Activated CD4-positive, alpha-beta T cell treated with anti-CD3 and anti-CD28 coated beads for 36 hours (primary cell): ENCODE measurements at regions not wholly inside any gene's neighbourhood (a gene's known extent, or its start where the extent isn't known, plus 50 kb on each side); places are given as distances from the start of the nearest gene placed in this dataset.

Experiments
- ATAC-seq: fragments of 200-7000 bp; cut with Tn5 transposase; one replicate; pipeline ENCODE4 v1.10.0; 2021; ENCODE audit warnings: mild to moderate bottlenecking, moderate library complexity
- CTCF ChIA-PET: fragments of 350-600 bp; sonication (Branson Sonifier 250); formaldehyde crosslinking; loops from one replicate; lab custom pipeline; 2021; ENCODE audit warnings: antibody characterized with exemption; lab: Charles Lee
- POLR2A ChIA-PET: fragments of 350-600 bp; sonication (Branson Sonifier 250); formaldehyde crosslinking; loops from one replicate; lab custom pipeline; 2021; ENCODE audit warnings: antibody characterized with exemption, inconsistent platforms; lab: Charles Lee
- DNase-seq: peaks from one replicate; pipeline ENCODE4 v3.0.0-alpha.2; 2020
- H3K27ac Mint-ChIP-seq: one replicate; pipeline ENCODE4 v1.8.0; 2021; ENCODE audit warnings: mixed read lengths
- H3K27me3 Mint-ChIP-seq: one replicate; pipeline ENCODE4 v1.8.0; 2021; ENCODE audit warnings: mixed read lengths
- H3K36me3 Mint-ChIP-seq: one replicate; pipeline ENCODE4 v1.8.0; 2021; ENCODE audit warnings: low read depth, mixed read lengths
- H3K4me1 Mint-ChIP-seq: one replicate; pipeline ENCODE4 v1.8.0; 2021; ENCODE audit warnings: mixed read lengths
- H3K4me3 Mint-ChIP-seq: one replicate; pipeline ENCODE4 v1.8.0; 2021; ENCODE audit warnings: mild to moderate bottlenecking, moderate library complexity, mixed read lengths
- H3K9me3 Mint-ChIP-seq: one replicate; pipeline ENCODE4 v1.8.0; 2021; ENCODE audit warnings: low read depth, mixed read lengths
- intact Hi-C, 2 experiments: fragments of 100-400 bp; cut with DNase I in 1 of 2; cut with micrococcal nuclease in 1 of 2; formaldehyde crosslinking; loops; one replicate each; pipeline versions ENCODE4 v1.14.2 to v1.15.1; 2022 to 2024; cut with DNase I, micrococcal nuclease

- no peak for DNase-seq
- no peak for ATAC-seq
- Mint-ChIP-seq H3K9me3 (no peaks in the 10 kb centered on the region), H3K4me3 (no peak overlapping the region), H3K36me3 (no peaks in the 10 kb centered on the region), H3K4me1 (peaks cover 14% of the 10 kb centered on the region), H3K27me3 (no peaks in the 10 kb centered on the region), H3K27ac (no peak overlapping the region)
- ChIA-PET POLR2A (no interaction called here), CTCF (interaction anchor here (1.1 to 1.5 kb wide), 2 partner anchors 17 to 72 kb away, joined by 3 to 5 read pairs; no protein-coding TSS in a partner anchor)
- intact Hi-C loops, result no loop called here
Measured at GRCh38 chr1:67482733-67483482, 52.7 kb upstream of the SERBP1 start.

- intact Hi-C loops, result no loop called here
- POLR2A ChIA-PET, result no interaction called here
- peak; percentile 29 for DNase-seq
- Mint-ChIP-seq H3K36me3 (no peaks in the 10 kb centered on the region), H3K27ac (no peak overlapping the region), H3K4me1 (peaks cover 5% of the 10 kb centered on the region), H3K27me3 (no peaks in the 10 kb centered on the region), H3K4me3 (no peak overlapping the region), H3K9me3 (no peaks in the 10 kb centered on the region)
- peak; percentile 30 for ATAC-seq
- CTCF ChIA-PET, result interaction anchor here (1.7 kb wide), 1 partner anchor 270 kb away, joined by 6 read pairs; no protein-coding TSS in a partner anchor
Measured at GRCh38 chr1:67484492-67484891, 54.3 kb upstream of the SERBP1 start.

GRCh38 chr1:67485046-67485811, 55.0 kb upstream of the SERBP1 start:
- intact Hi-C loops, result no loop called here
- POLR2A ChIA-PET, result no interaction called here
- ATAC-seq, result no peak
- Mint-ChIP-seq H3K4me1 (peaks cover 5% of the 10 kb centered on the region), H3K36me3 (no peaks in the 10 kb centered on the region), H3K27me3 (no peaks in the 10 kb centered on the region), H3K4me3 (no peak overlapping the region), H3K27ac (no peak overlapping the region), H3K9me3 (no peaks in the 10 kb centered on the region)
- CTCF ChIA-PET, result interaction anchor here (1.5 to 1.7 kb wide), 2 partner anchors 271 to 274 kb away, joined by 5 to 6 read pairs; no protein-coding TSS in a partner anchor
- DNase-seq, result no peak

GRCh38 chr1:67489643-67490042, 59.4 kb upstream of the SERBP1 start:
- intact Hi-C loops, result loop anchor here in 1 of 2 experiments (1.0 kb wide), 1 partner anchor 255 kb away; no protein-coding TSS in a partner anchor
- Mint-ChIP-seq H3K27ac (no peak overlapping the region), H3K4me1 (peaks cover under 1% of the 10 kb centered on the region), H3K27me3 (no peaks in the 10 kb centered on the region), H3K9me3 (no peaks in the 10 kb centered on the region), H3K4me3 (no peak overlapping the region), H3K36me3 (no peaks in the 10 kb centered on the region)
- ATAC-seq, result peak; percentile 79
- CTCF ChIA-PET, result interaction anchor here (0.9 to 4.4 kb wide), 4 partner anchors 11 to 361 kb away, joined by 3 to 22 read pairs (median 12); no protein-coding TSS in a partner anchor
- POLR2A ChIA-PET, result no interaction called here
- peak; percentile 21 for DNase-seq

- no peaks in the 10 kb centered on the region for H3K36me3 Mint-ChIP-seq
- H3K4me3 Mint-ChIP-seq, result no peak overlapping the region
- intact Hi-C loops, result no loop called here
- DNase-seq (no peak), ATAC-seq (no peak)
- no peak overlapping the region for H3K27ac Mint-ChIP-seq
- POLR2A ChIA-PET, result interaction anchor here (0.5 kb wide), 1 partner anchor 57 kb away, joined by 3 read pairs; no protein-coding TSS in a partner anchor
- no peaks in the 10 kb centered on the region for H3K27me3 Mint-ChIP-seq
- CTCF ChIA-PET, result interaction anchor here (0.6 to 4.4 kb wide), 9 partner anchors 9 to 282 kb away, joined by 3 to 22 read pairs (median 3); no protein-coding TSS in a partner anchor
- no peaks in the 10 kb centered on the region for H3K9me3 Mint-ChIP-seq
- no peaks in the 10 kb centered on the region for H3K4me1 Mint-ChIP-seq
Measured at GRCh38 chr1:67491280-67491679, 61.1 kb upstream of the SERBP1 start.

- ATAC-seq (no peak), DNase-seq (no peak)
- no peak overlapping the region for H3K4me3 Mint-ChIP-seq
- H3K4me1 Mint-ChIP-seq, result no peaks in the 10 kb centered on the region
- no peak overlapping the region for H3K27ac Mint-ChIP-seq
- H3K36me3 Mint-ChIP-seq, result no peaks in the 10 kb centered on the region
- POLR2A ChIA-PET, result no interaction called here
- no peaks in the 10 kb centered on the region for H3K9me3 Mint-ChIP-seq
- CTCF ChIA-PET, result no interaction called here
- H3K27me3 Mint-ChIP-seq, result no peaks in the 10 kb centered on the region
- intact Hi-C loops, result no loop called here
Measured at GRCh38 chr1:67493148-67493547, 62.9 kb upstream of the SERBP1 start.

GRCh38 chr1:67495327-67495726, 65.1 kb upstream of the SERBP1 start:
- DNase-seq (no peak), ATAC-seq (no peak)
- no peak overlapping the region for H3K4me3 Mint-ChIP-seq
- POLR2A ChIA-PET, result no interaction called here
- H3K9me3 Mint-ChIP-seq, result no peaks in the 10 kb centered on the region
- CTCF ChIA-PET, result interaction anchor here (4.2 kb wide), 1 partner anchor 281 kb away, joined by 25 read pairs; no protein-coding TSS in a partner anchor
- H3K27me3 Mint-ChIP-seq, result no peaks in the 10 kb centered on the region
- H3K4me1 Mint-ChIP-seq, result no peaks in the 10 kb centered on the region
- no peak overlapping the region for H3K27ac Mint-ChIP-seq
- intact Hi-C loops, result no loop called here
- no peaks in the 10 kb centered on the region for H3K36me3 Mint-ChIP-seq

- DNase-seq (no peak), ATAC-seq (no peak)
- Mint-ChIP-seq H3K9me3 (no peaks in the 10 kb centered on the region), H3K36me3 (no peaks in the 10 kb centered on the region), H3K27me3 (no peaks in the 10 kb centered on the region), H3K4me3 (no peak overlapping the region), H3K4me1 (peaks cover 2% of the 10 kb centered on the region), H3K27ac (no peak overlapping the region)
- CTCF ChIA-PET, result interaction anchor here (1.0 to 4.2 kb wide), 3 partner anchors 10 to 282 kb away, joined by 4 to 25 read pairs (median 7); no protein-coding TSS in a partner anchor
- POLR2A ChIA-PET, result no interaction called here
- intact Hi-C loops, result no loop called here
Measured at GRCh38 chr1:67496329-67496728, 66.1 kb upstream of the SERBP1 start.

GRCh38 chr1:67500413-67500959, 70.3 kb upstream of the SERBP1 start:
- Mint-ChIP-seq H3K4me1 (peaks cover 4% of the 10 kb centered on the region), H3K4me3 (no peak overlapping the region), H3K36me3 (no peaks in the 10 kb centered on the region), H3K27ac (no peak overlapping the region), H3K27me3 (peaks cover 1% of the 10 kb centered on the region), H3K9me3 (no peaks in the 10 kb centered on the region)
- intact Hi-C loops, result loop anchor here (1.0 to 10.0 kb wide), 14 partner anchors 70 to 736 kb away; partner anchors contain the start of gene SERBP1 (in 2 of the 2)
- peak; percentile 100 for ATAC-seq
- ChIA-PET CTCF (interaction anchor here (0.6 to 5.4 kb wide), 56 partner anchors 11 to 1204 kb away, joined by 3 to 121 read pairs (median 5); no protein-coding TSS in a partner anchor), POLR2A (interaction anchor here (0.7 kb wide), 2 partner anchors 71 to 94 kb away, joined by 3 read pairs; partner anchors contain the start of gene SERBP1)
- DNase-seq, result peak; percentile 95

GRCh38 chr1:67503974-67504373, 73.8 kb upstream of the SERBP1 start:
- ChIA-PET CTCF (interaction anchor here (0.9 to 5.4 kb wide), 3 partner anchors 132 to 291 kb away, joined by 3 to 121 read pairs (median 3); no protein-coding TSS in a partner anchor), POLR2A (interaction anchor here (0.5 to 1.1 kb wide), 2 partner anchors 12 to 90 kb away, joined by 3 read pairs; no protein-coding TSS in a partner anchor)
- ATAC-seq, result no peak
- Mint-ChIP-seq H3K4me1 (peaks cover 7% of the 10 kb centered on the region), H3K27me3 (peaks cover 1% of the 10 kb centered on the region), H3K4me3 (no peak overlapping the region), H3K9me3 (no peaks in the 10 kb centered on the region), H3K36me3 (no peaks in the 10 kb centered on the region), H3K27ac (no peak overlapping the region)
- intact Hi-C loops, result loop anchor here (5.0 to 10.0 kb wide), 6 partner anchors 97 to 729 kb away; no protein-coding TSS in a partner anchor
- DNase-seq, result no peak
